GM19452 (cell line): ENCODE measurements at regions not wholly inside any gene's neighbourhood (a gene's known extent, or its start where the extent isn't known, plus 50 kb on each side); places are given as distances from the start of the nearest gene placed in this dataset.

Experiments used
- ATAC-seq: cut with Tn5 transposase; IDR thresholded peaks from one replicate; pipeline ENCODE4 v1.9.1; 2021; ENCODE audit not compliant: unreplicated experiment

- ATAC-seq: no peak
Measured at GRCh38 chr6:8527818-8528217, 92.5 kb upstream of the SLC35B3 start.

- no peak for ATAC-seq
Measured at GRCh38 chr6:8526624-8527023, 91.3 kb upstream of the SLC35B3 start.

- ATAC-seq: no peak
Measured at GRCh38 chr6:8525370-8525769, 90.0 kb upstream of the SLC35B3 start.

GRCh38 chr6:8513174-8513573 lies 77.8 kb upstream of the SLC35B3 start:
- ATAC-seq: no peak

- ATAC-seq: no peak
Measured at GRCh38 chr6:8507286-8507685, 71.9 kb upstream of the SLC35B3 start.

GRCh38 chr6:8506126-8506525 lies 70.8 kb upstream of the SLC35B3 start:
- no peak for ATAC-seq

- no peak for ATAC-seq
Measured at GRCh38 chr6:8499540-8499939, 64.2 kb upstream of the SLC35B3 start.

GRCh38 chr6:8494730-8495129 lies 59.4 kb upstream of the SLC35B3 start:
- no peak for ATAC-seq

- ATAC-seq: no peak
Measured at GRCh38 chr6:8492536-8493133, 57.3 kb upstream of the SLC35B3 start.
